OCI-LY7 (cell line): ENCODE measurements at regions not wholly inside any gene's neighbourhood (a gene's known extent, or its start where the extent isn't known, plus 50 kb on each side); places are given as distances from the start of the nearest gene placed in this dataset.

ENCODE experiments used
- CTCF ChIP-seq: fragments of 200-600 bp; sonication (generic); conservative IDR thresholded peaks from 2 replicates; pipeline ENCODE4 v1.5.1; 2014; ENCODE audit warnings: mild to moderate bottlenecking, antibody characterized with exemption, low read length, moderate library complexity, mixed read lengths
- EZH2phosphoT487 ChIP-seq: fragments of 200-600 bp; sonication (generic); IDR thresholded peaks from 2 replicates; pipeline ENCODE4 v1.6.1; 2018; ENCODE audit warnings: low read depth, borderline replicate concordance, mild to moderate bottlenecking, mixed run types, antibody characterized with exemption, low read length, moderate library complexity, mixed read lengths

- TF ChIP-seq CTCF (no peak), EZH2phosphoT487 (no peak)
These were observed 105.8 kb downstream of the CRLF2 start for GRCh38 chrX:1106478-1107210.
